GM21529 (cell line): ENCODE measurements at regions not wholly inside any gene's neighbourhood (a gene's known extent, or its start where the extent isn't known, plus 50 kb on each side); places are given as distances from the start of the nearest gene placed in this dataset.

Experiments used
- ATAC-seq: cut with Tn5 transposase; IDR thresholded peaks from one replicate; pipeline ENCODE4 v1.9.1; 2021; ENCODE audit not compliant: unreplicated experiment

- ATAC-seq = no peak
Observed at GRCh38 chr13:84994582-84994981, 804.6 kb downstream of the SLITRK6 start.

GRCh38 chr13:84985860-84986259 lies 813.4 kb downstream of the SLITRK6 start:
- ATAC-seq = no peak

GRCh38 chr13:84983321-84983720 lies 815.9 kb downstream of the SLITRK6 start:
- no peak for ATAC-seq

GRCh38 chr13:84980571-84980970 lies 818.6 kb downstream of the SLITRK6 start:
- ATAC-seq = no peak

GRCh38 chr13:84978851-84979250 lies 820.4 kb downstream of the SLITRK6 start:
- ATAC-seq = no peak

GRCh38 chr13:84973661-84974060 lies 825.6 kb downstream of the SLITRK6 start:
- no peak for ATAC-seq

GRCh38 chr13:84972907-84973306 lies 826.3 kb downstream of the SLITRK6 start:
- ATAC-seq = no peak

GRCh38 chr13:84962849-84963248 lies 836.4 kb downstream of the SLITRK6 start:
- no peak for ATAC-seq

- ATAC-seq = no peak
Observed at GRCh38 chr13:84962141-84962750, 837.0 kb downstream of the SLITRK6 start.

- no peak for ATAC-seq
Observed at GRCh38 chr13:84961023-84961422, 838.2 kb downstream of the SLITRK6 start.

GRCh38 chr13:84959818-84960217 lies 839.4 kb downstream of the SLITRK6 start:
- no peak for ATAC-seq

GRCh38 chr13:84954636-84955035 lies 844.6 kb downstream of the SLITRK6 start:
- ATAC-seq = no peak

GRCh38 chr13:84951128-84951527 lies 848.1 kb downstream of the SLITRK6 start:
- ATAC-seq = no peak

GRCh38 chr13:84946192-84946591 lies 853.0 kb downstream of the SLITRK6 start:
- ATAC-seq = no peak

- no peak for ATAC-seq
Observed at GRCh38 chr13:84940798-84941197, 858.4 kb downstream of the SLITRK6 start.

- no peak for ATAC-seq
Observed at GRCh38 chr13:84940167-84940566, 859.1 kb downstream of the SLITRK6 start.

- no peak for ATAC-seq
Observed at GRCh38 chr13:84934911-84935310, 864.3 kb downstream of the SLITRK6 start.

- ATAC-seq = no peak
Observed at GRCh38 chr13:84933797-84934196, 865.4 kb downstream of the SLITRK6 start.

- no peak for ATAC-seq
Observed at GRCh38 chr13:84931264-84931663, 868.0 kb downstream of the SLITRK6 start.

GRCh38 chr13:84927442-84928169 lies 871.6 kb downstream of the SLITRK6 start:
- ATAC-seq = no peak

- ATAC-seq = no peak
Observed at GRCh38 chr13:84925443-84925842, 873.8 kb downstream of the SLITRK6 start.

- no peak for ATAC-seq
Observed at GRCh38 chr13:84923831-84924230, 875.4 kb downstream of the SLITRK6 start.
